ENCODE measurements at regions not wholly inside any gene's neighbourhood (a gene's known extent, or its start where the extent isn't known, plus 50 kb on each side); places are given as distances from the start of the nearest gene placed in this dataset.

DNA sequence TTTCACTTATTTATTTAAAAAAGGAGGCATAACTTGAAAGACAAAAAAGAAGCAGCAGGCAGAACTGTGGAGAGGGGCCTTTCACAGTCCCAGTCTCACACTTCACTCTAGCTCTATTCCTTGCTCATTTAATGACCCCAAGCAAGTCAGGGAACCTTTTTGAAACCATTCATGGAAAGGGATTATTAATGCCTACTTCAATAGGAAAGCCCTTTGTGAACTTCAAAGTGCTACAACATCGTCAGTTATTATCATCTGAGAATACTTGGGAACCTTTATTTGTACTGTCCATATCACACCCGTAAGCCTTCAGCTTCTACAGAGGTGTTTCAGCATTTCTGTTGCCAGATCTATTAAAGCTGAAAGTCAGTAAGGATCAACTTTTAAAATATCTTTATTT lies 320.2 kb downstream of the TMEM161B start:
- no peak for DNase-seq

DNA sequence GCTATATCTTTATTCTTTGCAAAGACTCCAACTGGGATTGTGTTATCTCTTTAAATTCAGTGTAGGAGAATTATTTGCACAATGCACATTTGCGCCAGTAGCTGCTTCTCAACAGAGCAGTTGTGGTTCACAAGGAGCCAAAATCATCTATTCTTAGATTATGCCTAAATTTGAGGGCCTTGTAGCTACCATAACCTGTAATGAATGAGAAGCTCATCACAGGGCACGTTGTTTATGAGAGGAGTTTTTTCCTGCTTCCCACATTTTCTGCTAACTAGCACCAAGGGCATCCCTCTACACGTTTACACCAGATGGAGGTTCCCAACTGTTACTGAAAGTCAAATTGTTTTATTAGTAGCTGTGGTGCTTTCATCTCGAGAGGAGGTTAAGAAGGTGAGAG lies 322.4 kb downstream of the TMEM161B start:
- DNase-seq: peak; percentile 27

DNA sequence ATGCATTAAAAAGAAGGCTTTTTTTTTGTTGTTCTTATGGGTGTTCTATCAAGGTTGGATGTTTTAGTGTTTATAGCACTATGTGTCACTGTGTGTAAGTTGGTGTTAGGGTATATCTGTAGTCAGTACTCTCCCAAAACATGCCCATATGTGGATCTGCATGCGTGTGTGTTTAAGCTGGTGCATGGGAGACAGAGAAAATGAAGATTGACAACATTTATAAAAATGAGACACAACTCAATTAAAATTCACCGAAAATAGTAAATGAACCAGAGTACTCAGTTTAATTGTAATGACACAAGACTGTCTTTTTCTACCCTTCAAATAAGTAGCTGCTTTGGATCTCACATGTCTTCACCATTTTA lies 323.4 kb downstream of the TMEM161B start:
- no peak for DNase-seq

DNA sequence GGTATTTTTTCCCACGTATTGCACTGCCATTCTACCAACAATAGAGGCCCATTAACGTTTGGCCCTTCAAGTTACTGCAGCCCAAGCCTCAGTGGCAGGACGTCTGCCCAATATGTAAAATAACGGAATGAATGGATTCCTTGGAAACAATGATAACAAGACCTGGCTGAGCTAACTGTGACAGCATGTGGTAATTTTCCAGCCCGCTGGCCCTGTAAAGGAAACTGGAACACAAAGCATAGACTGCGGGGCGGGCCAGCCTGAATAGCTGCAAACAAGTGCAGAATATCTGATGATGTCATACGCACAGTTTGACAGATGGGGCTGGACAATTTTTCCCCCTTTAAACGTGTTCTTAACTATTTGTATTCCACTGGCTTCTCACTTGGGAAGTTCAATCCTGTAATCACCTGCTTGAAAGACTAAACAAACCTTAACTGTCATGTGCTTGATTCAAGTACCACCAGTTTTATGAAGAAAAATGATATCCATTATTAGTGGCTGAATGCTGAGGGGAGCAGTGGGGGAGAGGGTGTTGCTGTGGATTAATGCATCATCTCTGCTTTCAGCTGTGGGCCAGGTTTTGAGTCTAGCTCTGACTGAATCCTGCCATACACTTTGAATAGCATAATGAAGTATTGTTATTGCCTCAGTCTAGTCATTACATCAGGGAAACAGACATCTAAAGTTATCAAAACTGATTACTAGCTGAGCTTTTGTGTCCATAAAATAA lies 323.9 kb downstream of the TMEM161B start:
- peak; percentile 88 for DNase-seq

DNA sequence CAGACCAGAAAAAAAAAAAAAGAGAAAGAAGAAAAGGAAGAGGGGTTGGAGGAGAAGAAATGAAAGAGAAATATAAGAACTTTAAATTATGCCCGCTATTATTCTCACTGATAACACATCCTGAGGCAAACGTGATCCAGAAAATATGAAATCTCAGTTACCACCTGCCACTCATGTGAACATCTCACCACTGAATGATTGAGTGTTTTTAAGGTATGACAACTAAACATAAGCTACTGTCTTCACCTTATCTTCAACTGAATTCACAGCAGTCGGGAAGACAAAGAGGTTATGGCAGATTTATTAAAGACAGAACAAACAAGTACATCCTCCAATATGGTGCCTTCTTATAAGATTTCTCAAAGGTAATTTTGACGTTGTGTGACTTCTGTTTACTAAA lies 327.9 kb downstream of the TMEM161B start:
- DNase-seq: no peak

DNA sequence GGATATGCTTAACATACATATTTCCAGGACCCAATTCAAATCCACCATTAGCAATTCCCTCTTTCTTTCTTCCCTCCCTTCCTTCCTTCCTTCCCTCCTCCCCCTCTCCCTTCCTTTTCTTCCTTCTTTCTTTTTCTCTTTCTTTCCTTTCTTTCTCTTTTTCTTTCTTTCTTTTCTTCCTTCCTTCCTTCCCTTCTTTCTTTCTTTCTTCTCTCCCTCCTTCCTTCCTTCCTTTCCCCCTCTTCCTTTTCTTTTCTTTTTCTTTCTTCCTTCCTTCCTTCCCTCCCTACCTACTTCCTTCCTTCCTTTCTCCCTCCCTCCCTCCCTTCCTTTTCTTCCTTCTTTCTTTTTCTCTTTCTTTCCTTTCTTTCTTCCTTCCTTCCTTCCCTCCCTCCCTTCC lies 332.0 kb downstream of the TMEM161B start:
- DNase-seq: no peak

DNA sequence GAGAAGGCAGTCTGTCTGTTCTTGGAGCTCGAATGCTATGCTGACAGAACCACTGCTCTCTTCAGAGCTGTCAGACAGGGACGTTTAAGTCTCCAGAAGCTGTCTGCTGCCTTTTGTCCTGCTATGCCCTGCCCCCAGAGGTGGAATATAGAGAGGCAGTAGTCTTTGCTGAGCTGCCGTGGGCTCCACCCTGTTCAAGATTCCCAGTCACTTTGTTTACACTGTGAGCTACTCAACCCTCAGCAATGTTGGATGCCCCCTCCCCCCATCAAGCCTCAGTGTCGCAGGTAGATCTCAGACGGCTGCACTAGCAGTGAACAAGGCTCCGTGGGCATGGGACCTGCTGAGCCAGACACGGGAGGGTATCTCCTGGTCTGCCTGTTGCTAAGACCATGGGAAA lies 344.2 kb downstream of the TMEM161B start:
- no peak for DNase-seq

DNA sequence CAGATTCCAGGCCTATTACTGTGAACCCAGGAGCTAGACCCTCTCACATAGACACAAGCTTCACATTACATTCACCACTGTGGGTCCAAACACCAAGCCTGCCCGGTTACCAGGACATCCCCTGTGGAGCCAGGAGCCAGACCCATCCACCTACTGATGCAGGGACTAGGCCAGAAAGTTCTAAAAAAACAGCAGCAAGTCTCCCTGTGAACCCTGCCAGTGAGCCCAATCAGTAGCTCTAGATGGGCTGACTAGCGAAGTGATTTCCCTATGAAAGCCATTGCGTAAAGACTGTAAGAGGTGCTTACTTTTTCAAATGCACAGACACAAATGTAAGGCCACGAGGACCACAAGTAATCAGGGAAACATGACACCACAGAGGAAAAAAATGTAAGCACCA lies 352.3 kb downstream of the TMEM161B start:
- no peak for DNase-seq

DNA sequence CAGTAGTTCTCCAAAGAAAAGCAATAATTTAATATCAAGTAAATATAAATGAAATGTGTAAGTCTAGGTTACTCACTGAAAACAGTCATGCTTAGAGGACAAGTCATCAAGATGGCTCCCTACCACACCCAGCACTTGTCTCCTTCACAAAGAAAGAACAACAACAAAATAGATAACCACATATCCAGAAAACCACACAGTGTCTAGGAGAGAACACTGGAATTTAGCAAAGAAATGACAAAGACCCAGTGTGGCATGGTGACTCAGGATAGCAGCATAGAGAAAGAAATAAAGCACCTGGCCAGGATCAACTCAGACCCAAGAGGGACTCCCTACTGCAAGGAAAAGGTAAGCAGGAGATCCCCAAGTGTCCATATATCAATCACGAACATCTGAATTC lies 356.2 kb downstream of the TMEM161B start:
- no peak for DNase-seq

DNA sequence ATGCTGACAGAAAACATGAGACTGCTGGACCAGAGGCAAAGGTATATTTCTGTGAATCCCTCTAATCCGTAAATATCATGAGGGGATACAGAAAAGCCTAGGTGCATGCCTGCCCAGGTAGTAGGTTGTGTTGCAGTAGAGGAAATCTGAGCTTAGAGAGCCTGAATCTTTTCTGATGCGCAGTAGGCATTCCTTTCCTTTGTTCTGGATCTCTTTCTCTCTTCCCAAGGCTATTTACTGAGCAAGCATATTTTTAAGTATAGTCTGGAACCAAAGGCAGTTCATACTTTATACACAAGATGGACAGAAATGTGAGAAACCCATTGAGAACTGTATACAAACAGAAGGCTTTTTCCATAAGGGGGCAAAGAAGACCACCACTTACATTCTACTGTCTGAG lies 359.3 kb downstream of the TMEM161B start:
- no peak for DNase-seq

DNA sequence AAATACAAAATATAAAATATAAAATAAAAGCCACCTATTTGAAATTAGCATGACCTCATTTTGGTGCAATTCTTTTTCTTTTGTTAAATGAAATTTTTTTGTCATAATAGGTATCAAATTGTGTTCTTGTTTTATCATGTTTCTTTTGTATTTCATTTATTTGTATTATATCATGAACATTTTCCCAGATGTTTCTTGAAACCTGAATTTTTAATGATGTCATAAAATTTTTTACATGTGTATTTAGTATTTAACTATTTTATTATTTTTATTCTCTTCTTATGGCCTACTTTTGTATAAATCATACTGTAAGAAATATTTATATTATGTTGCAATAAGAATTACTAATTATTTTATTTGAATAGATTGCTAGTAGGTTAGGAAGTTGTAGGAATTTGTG lies 361.7 kb downstream of the TMEM161B start:
- DNase-seq: no peak

DNA sequence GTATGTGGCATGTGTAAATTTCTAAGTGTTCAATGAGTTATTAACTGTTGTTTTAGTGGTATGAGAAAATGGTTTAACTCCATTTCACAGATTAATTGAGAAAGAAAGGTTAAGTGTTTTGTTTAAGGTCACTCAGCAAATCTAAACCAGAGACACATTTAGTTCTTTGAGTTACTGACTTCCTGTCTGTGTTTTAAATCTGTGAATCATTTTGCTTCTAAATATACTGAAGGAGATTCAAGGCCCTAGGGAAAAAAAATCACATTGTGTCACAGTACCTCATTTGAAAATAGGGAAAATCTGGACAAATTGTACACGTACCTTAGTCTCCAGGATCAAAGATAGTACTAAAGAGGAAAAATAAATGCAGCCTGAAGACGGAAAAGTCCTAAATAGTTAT lies 368.2 kb downstream of the TMEM161B start:
- no peak for DNase-seq

DNA sequence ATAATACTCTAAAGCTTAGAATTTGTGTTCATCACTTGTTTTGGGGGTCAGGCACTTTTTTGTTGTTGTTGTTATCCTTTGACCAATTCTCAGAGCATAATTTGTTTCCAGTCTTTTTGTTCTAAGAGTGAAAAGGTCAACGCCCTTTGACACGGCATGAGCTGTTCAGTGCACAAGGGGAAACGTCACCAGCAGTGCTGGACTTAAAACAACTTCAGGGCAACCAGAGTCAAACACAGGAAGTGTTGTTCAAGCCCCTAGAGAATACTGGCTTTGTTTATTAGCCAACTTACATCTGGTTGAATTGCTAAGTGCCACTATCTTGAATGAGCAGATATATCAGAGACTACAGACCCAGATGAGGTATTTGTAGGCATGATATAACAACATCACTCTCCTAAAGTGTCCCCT lies 368.9 kb downstream of the TMEM161B start:
- no peak for DNase-seq

DNA sequence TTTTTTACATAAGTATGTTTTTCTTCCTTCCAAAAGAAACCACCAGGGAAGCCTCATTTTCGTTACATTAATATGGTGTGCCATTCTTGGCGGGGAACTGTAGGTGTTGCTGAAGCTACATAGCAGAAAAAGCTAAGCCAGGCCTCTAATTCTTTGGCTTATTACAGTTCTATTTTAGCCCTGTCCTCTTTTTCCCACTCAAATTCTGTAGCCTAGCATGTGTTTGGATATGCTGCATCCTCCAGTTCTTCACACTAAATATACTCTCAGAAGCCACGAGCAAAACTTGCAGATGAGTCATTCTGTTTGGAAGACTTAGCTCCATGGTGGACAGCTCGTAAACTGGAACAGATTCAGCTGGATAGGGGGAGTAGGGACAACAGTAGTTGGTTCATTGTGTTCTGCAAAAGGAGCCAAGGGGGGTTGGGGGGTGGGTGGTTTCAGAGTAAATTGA lies 369.4 kb downstream of the TMEM161B start:
- peak; percentile 2 for DNase-seq

DNA sequence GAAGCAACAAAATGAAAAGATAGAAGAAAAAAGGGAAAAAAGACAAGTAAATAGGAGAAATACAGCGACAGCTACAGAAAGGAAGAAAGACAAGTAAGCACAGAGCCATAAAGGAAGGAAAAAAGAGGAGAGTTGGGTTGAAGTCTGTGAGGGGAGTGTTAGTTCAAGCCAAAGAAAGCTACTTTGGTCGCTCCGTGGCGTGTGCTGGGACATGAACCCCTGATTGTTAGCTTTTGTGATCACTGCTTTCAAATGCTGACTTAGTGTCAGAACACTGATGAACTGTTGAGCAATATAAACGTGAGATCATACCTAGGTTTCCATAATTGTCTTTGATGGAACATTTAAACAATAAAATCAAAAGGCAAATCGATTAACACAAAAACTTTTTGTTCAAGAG lies 370.1 kb downstream of the TMEM161B start:
- DNase-seq: no peak

DNA sequence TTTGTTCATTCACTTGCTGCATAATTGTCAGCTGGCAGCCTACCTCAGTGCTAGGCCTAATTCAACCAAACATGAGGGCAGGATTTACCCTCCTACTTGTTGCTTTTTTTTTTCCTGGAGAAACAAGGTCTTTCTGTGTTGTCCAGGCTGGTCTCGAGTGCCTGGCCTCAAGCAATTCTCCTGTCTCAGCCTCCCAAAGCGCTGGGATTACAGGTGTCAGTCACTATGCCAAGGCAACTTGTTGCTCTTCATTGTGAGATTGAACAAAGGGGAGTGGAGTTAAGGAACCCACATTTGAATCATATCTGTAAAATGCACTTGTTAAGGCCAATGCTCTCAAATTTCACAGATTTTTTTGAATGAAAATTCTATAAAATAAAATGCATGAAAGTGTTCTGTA lies 380.5 kb downstream of the TMEM161B start:
- DNase-seq: no peak

DNA sequence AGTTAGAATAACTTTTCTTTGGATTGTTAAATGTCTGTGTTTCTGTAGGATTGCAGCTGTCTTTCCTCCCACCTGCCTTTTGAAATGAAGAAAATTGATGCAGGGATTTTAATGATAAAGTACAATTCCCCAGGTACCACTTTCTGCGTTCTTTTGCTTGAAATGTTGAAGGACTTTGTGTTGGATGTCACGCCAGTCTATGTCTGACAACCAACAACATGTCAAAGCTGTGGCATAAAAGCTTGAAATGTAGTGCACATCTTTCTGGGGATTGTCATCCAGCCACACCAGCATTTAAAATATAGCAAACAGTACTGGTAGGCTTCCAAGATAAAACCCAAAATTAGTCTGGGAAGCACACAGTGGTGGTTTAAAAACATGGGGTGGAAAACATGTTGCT lies 381.4 kb downstream of the TMEM161B start:
- DNase-seq: no peak

DNA sequence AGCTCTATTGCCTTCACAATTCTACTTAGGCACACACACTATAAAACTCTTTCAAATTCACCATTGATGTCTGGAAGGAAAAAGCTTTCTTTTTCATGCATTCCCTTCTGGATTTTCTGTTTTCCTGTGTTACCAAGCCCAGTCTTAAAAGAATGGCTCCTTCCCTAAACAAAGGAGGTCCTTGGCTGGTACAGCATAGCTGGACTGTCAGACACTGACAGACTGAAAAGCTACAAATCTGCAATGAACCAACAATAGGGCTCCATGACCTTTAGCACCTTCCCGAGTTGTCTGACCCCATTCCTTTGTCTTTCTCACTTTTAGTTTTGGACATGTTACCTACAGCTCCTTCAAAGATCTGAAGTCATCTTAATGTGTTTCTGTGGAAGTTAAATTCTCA lies 382.5 kb downstream of the TMEM161B start:
- DNase-seq: no peak

DNA sequence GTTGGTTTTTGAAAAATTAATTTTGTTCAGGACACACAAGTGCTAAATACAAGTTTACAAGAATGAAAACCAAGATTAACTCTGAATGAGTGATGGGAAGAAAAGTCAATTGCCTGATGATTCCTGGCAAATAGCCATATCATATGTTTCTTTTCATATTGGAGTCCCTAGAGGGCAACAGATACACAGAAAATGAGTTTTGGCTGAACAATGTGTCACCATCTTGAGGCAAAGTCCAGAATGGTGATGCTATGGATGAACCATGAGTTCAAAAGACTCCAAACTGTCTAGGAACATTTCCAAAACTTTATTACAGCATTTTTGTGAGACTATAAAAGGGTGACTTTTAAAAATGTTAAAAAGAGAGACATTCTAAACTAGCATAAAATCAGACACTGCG lies 382.9 kb downstream of the TMEM161B start:
- peak; percentile 1 for DNase-seq

DNA sequence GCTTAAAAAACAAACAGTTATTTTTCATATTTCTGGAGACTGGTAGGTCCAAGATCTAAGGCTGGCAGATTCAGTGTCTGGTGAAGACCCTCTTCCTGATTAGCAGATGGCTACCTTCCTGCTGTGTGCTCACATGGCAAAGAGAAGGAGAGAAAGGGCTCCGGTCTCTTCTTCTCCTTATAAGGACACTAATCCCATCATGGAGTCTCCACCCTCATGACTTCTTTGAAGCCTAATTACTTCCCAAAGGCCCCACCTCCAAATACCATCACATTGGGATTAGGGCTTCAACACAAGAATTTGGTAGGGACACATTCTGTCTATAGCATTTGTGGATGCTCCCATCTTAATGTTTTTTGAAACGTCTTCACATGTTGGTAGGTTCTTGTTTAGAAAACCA lies 391.1 kb downstream of the TMEM161B start:
- no peak for DNase-seq

DNA sequence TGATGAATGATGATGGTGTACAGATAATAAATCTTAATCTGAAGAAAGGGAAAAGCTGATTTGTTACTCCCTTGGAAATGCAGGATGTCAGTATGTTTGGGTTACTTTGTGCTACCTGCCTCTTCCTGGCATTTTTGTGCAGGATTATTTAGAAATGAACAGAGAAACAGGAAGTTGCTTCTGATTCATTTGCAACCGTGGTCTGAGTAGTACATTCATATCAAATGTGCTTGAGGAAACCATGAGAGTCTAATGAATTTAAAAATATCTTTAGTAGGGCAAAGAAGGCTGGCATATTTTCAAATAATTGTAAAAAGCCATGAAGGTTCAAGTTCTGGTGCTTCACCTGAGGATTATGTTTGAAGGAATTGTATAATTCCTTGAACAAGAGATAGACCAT lies 391.6 kb downstream of the TMEM161B start:
- no peak for DNase-seq

DNA sequence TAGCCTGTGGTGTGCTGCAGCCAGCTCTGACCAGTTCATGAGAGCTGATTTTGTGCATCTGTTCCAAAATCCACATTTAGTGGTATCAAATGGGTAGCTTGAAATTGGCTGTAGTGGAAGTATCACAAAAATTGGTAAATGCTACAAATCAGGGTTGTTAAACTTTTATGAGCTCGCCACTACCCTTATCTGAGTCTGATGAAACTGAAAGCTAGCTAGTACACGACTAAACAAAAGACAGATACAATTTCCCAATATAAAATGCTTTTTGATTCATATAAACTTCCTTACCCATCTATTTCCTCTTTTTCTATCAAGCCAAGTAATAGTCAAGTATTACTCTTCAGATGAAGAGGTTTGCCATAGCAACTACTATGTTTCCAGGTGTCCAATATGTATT lies 392.0 kb downstream of the TMEM161B start:
- DNase-seq: no peak

DNA sequence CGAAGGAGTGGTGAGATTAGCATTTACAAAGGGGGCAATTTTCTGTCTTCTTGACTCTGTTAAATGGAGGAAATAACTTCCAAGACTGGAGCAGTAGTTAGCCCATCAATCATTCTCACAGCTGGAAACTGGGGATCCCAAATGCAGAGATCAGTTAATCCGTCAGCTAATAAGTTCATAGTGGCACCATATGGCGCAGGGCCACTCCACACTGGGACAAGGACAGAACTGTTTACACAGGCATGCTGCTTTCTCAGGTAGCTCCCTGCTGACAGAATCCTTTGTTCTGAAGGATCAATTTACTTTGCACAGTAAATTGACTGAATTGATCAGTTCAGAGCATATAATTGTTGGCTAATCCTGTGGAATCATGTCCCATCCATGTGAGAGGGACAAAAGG lies 395.7 kb downstream of the TMEM161B start:
- DNase-seq: no peak

DNA sequence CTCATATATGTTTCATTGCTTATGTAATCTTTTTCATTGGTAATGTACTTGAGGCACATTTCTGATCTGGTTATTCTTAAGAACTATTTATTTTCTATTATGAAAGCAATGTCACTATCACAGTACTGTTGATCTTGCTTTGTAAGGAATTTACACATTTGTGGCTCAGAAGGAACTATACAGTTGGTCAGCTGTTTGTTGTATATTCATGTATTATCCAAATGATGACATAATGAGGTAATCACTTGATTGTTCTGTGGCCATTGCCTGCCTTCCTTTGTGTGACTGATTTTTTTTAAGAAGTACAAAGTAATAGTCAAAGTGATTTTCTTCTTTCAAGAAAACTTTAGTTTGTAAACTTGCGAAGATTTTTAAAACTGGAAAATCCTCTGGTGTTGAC lies 399.9 kb downstream of the TMEM161B start:
- no peak for DNase-seq

DNA sequence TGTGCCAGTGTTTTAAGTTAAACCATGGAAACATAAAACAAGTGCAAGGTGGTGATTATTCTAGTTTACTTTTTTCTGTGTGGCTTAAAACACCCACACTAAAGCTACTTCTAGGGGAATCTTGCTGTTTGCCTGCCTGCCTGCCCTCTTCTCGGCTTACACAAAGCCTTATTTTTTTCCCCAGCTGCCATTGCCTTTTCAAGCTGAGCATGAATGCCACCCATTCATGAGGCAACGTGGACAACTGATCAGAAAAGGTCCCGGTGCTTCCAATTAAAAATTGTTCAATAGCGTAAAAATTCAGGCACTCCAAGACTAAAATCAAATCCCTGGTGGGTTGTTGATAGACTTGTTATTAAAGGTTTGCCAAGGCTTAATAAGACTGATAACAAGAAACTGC lies 401.4 kb downstream of the TMEM161B start:
- DNase-seq: no peak

DNA sequence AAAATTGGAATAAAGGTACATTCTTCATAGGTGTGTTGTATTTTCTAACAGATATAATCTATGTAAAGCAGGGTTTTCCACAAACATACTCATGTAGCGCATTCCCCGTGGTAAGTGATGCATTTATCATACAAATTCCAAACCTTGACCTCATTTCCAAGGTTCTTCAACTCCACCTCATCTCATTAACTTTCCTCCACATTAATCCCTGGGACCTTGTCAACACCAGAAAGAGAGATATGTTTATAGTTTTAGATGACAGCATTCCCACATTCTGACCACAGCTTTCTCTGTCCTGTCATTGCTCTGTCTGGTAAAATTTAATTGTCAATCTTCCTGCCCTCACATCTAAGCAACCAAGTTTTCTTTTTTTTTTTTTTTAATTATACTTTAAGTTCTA lies 415.1 kb downstream of the TMEM161B start:
- no peak for DNase-seq

Measured in NCI-H1694 treated with DMSO at 0.1 percent for 48 hours (cell line).